NCI-H1930 (cell line): ENCODE measurements at regions not wholly inside any gene's neighbourhood (a gene's known extent, or its start where the extent isn't known, plus 50 kb on each side); places are given as distances from the start of the nearest gene placed in this dataset.

Source experiments
- DNase-seq, 2 experiments: peaks; one replicate each; lab custom pipeline; 2025; lab: John Stamatoyannopoulos, UW

GRCh38 chr14:38329246-38329645 lies 73.4 kb upstream of the CLEC14A start:
- no peak for DNase-seq

GRCh38 chr14:38316922-38317321 lies 61.0 kb upstream of the CLEC14A start:
- DNase-seq, result no peak

GRCh38 chr14:38311655-38312054 lies 55.8 kb upstream of the CLEC14A start:
- DNase-seq, result no peak

GRCh38 chr14:38310420-38310995 lies 54.6 kb upstream of the CLEC14A start:
- no peak for DNase-seq

GRCh38 chr14:38309522-38310277 lies 53.8 kb upstream of the CLEC14A start:
- no peak for DNase-seq
